Activated CD8-positive, alpha-beta T cell treated with anti-CD3 and anti-CD28 coated beads for 36 hours (primary cell): ENCODE measurements at regions not wholly inside any gene's neighbourhood (a gene's known extent, or its start where the extent isn't known, plus 50 kb on each side); places are given as distances from the start of the nearest gene placed in this dataset.

Experiments used
- ATAC-seq: fragments of 200-7000 bp; cut with Tn5 transposase; one replicate; pipeline ENCODE4 v1.10.0; 2021; ENCODE audit warnings: mild to moderate bottlenecking, moderate library complexity
- CTCF ChIA-PET: fragments of 350-600 bp; sonication (Branson Sonifier 250); formaldehyde crosslinking; loops from one replicate; lab custom pipeline; 2021; ENCODE audit warnings: antibody characterized with exemption; lab: Charles Lee
- POLR2A ChIA-PET: fragments of 350-600 bp; sonication (Branson Sonifier 250); formaldehyde crosslinking; loops from one replicate; lab custom pipeline; 2021; ENCODE audit warnings: antibody characterized with exemption; lab: Charles Lee
- DNase-seq: peaks from one replicate; pipeline ENCODE4 v3.0.0-alpha.2; 2020
- H3K27ac Mint-ChIP-seq: one replicate; pipeline ENCODE4 v1.8.0; 2021; ENCODE audit warnings: mild to moderate bottlenecking, mixed read lengths
- H3K27me3 Mint-ChIP-seq: one replicate; pipeline ENCODE4 v1.8.0; 2021; ENCODE audit warnings: mixed read lengths
- H3K36me3 Mint-ChIP-seq: one replicate; pipeline ENCODE4 v1.8.0; 2021; ENCODE audit warnings: low read depth, mixed read lengths
- H3K4me1 Mint-ChIP-seq: one replicate; pipeline ENCODE4 v1.8.0; 2021; ENCODE audit warnings: low read depth, mixed read lengths
- H3K4me3 Mint-ChIP-seq: one replicate; pipeline ENCODE4 v1.8.0; 2021; ENCODE audit warnings: mild to moderate bottlenecking, moderate library complexity, mixed read lengths
- H3K9me3 Mint-ChIP-seq: one replicate; pipeline ENCODE4 v1.8.0; 2021; ENCODE audit warnings: mixed read lengths
- CTCF ChIP-seq: fragments of 200-600 bp; IDR thresholded peaks from one replicate; pipeline ENCODE4 v1.8.0; 2022; ENCODE audit warnings: antibody characterized with exemption, mild to moderate bottlenecking
- intact Hi-C: fragments of 100-400 bp; cut with micrococcal nuclease; formaldehyde crosslinking; loops from one replicate; pipeline ENCODE4 v1.10.0; 2022

DNA sequence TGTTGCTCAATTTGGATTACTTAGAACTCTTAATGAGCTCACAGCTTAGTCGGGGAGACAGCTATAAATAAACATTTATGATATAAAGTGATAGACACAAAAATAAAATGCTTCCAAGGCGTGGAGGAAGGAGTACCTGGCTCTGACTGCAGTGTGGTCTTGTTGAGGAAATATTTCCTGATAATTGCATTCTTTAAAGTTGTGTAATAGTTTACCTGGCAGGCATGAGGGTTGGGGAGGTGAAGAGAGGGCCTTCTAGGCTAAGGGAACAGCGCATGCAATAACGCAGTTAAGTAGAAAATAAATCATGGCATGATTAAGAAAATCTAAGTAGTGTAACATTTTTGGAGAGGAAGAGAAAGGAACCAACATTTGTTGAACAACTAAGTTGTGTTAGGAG lies 260.5 kb upstream of the ATP2B1 start:
- no peaks in the 10 kb centered on the region for H3K27me3 Mint-ChIP-seq
- no peak overlapping the region for H3K4me3 Mint-ChIP-seq
- no peaks in the 10 kb centered on the region for H3K9me3 Mint-ChIP-seq
- no peaks in the 10 kb centered on the region for H3K36me3 Mint-ChIP-seq
- peaks cover 10% of the 10 kb centered on the region for H3K4me1 Mint-ChIP-seq
- DNase-seq (no peak), ATAC-seq (no peak)
- CTCF ChIA-PET: interaction anchor here (2.8 kb wide), 1 partner anchor 8 kb away, joined by 6 read pairs; no protein-coding TSS in a partner anchor
- intact Hi-C loops: no loop called here
- POLR2A ChIA-PET: no interaction called here
- no peak for TF ChIP-seq CTCF
- H3K27ac Mint-ChIP-seq: no peak overlapping the region

- H3K9me3 Mint-ChIP-seq: no peaks in the 10 kb centered on the region
- ChIA-PET CTCF (no interaction called here), POLR2A (no interaction called here)
- H3K4me3 Mint-ChIP-seq: no peak overlapping the region
- ATAC-seq (no peak), DNase-seq (no peak)
- no peaks in the 10 kb centered on the region for H3K36me3 Mint-ChIP-seq
- peaks cover 10% of the 10 kb centered on the region for H3K4me1 Mint-ChIP-seq
- intact Hi-C loops: no loop called here
- no peak for TF ChIP-seq CTCF
- H3K27me3 Mint-ChIP-seq: no peaks in the 10 kb centered on the region
- no peak overlapping the region for H3K27ac Mint-ChIP-seq
These were observed 259.6 kb upstream of the ATP2B1 start for GRCh38 chr12:89968151-89968700.

DNA sequence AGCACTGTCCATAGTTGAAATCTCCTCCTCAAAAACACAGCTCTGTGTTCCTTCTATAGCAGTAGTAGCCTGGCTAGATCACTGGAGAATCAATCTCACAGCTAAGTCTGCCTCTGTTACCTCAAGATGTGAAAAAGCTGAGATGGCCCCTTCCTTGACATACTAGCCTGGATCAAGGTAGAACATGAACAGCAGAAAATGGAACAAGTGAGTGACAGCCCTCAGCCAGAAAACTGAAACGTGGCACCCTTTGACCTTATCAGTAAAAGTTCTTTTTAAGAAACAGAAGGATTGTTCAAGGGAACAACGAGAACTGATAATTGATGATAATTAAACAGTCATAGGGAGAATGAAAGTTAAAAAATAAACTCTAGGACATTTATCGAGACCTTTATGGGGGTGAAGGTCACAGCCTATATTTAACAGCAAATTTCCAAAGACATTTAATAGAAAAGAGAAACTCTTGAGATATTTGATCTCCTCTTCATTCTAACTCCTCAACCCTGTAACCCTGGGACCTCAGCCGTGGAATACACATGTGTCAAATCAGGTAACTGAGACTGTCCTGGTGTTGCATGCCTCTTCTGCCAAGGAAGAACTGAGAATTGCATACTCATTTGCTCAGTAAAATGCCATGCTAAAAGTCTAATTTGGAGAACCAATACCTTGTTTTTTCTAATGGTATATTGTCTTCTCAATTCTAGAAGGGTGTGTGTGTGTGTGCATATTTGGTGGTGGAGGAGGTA lies 258.0 kb upstream of the ATP2B1 start:
- DNase-seq (no peak), ATAC-seq (no peak)
- intact Hi-C loops: no loop called here
- no peaks in the 10 kb centered on the region for H3K36me3 Mint-ChIP-seq
- H3K27ac Mint-ChIP-seq: no peak overlapping the region
- ChIA-PET POLR2A (no interaction called here), CTCF (no interaction called here)
- H3K4me1 Mint-ChIP-seq: peaks cover 10% of the 10 kb centered on the region
- H3K4me3 Mint-ChIP-seq: no peak overlapping the region
- H3K27me3 Mint-ChIP-seq: no peaks in the 10 kb centered on the region
- TF ChIP-seq CTCF: no peak
- H3K9me3 Mint-ChIP-seq: no peaks in the 10 kb centered on the region

DNA sequence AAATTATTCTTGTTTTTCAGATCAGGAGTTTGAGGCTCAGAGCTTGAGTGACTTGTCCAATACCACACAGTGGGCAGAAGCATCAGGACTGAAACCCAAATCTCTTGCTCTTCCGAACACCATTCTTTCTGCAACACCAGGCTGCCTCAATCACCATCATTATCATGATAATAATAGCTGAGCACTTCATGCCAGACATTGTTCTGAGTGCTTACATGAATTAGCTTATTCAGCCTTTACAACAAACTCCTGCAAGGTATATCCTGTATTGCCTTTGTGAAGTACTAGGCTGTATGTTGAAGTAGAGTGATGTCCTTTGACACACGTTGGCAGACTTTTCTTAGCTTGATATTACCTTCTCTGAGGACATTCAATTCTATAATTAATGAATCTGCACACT lies 257.4 kb upstream of the ATP2B1 start:
- H3K9me3 Mint-ChIP-seq: no peaks in the 10 kb centered on the region
- no peak for TF ChIP-seq CTCF
- H3K4me1 Mint-ChIP-seq: peaks cover 9% of the 10 kb centered on the region
- no peak overlapping the region for H3K27ac Mint-ChIP-seq
- no peaks in the 10 kb centered on the region for H3K27me3 Mint-ChIP-seq
- H3K36me3 Mint-ChIP-seq: no peaks in the 10 kb centered on the region
- no peak for ATAC-seq
- ChIA-PET POLR2A (no interaction called here), CTCF (no interaction called here)
- intact Hi-C loops: no loop called here
- DNase-seq: no peak
- H3K4me3 Mint-ChIP-seq: no peak overlapping the region

DNA sequence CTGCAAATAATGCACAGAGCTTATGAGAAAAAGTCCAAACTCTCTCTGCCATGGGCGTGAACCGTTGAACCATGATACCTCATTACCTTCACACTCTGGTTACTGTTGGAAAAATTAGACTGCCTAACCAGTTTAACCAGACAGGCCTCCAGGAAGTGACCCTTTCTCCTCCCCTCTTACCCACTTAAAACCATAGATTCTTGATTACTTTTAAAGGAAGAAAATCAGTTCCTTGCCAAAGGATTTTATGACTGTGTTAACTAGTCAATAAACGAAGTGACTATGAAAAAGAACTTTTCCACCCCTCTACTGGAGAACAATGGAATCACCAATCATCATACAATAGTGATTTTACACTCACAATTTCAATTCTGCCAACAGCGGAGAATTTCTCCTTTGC lies 254.0 kb upstream of the ATP2B1 start:
- H3K9me3 Mint-ChIP-seq: no peaks in the 10 kb centered on the region
- no peak for DNase-seq

More for the DNA sequence above, 254.0 kb upstream of the ATP2B1 start:
- Mint-ChIP-seq H3K27ac (no peak overlapping the region), H3K36me3 (no peaks in the 10 kb centered on the region), H3K4me3 (no peak overlapping the region), H3K4me1 (peaks cover 17% of the 10 kb centered on the region), H3K27me3 (no peaks in the 10 kb centered on the region)
- ChIA-PET POLR2A (no interaction called here), CTCF (interaction anchor here (1.6 kb wide), 1 partner anchor 420 kb away, joined by 3 read pairs; no protein-coding TSS in a partner anchor)
- TF ChIP-seq CTCF: peak; percentile 34
- intact Hi-C loops: loop anchor here (5.0 kb wide), 1 partner anchor 420 kb away; no protein-coding TSS in a partner anchor
- ATAC-seq: no peak
